Smooth muscle cell (in vitro differentiated cells): ENCODE measurements at regions not wholly inside any gene's neighbourhood (a gene's known extent, or its start where the extent isn't known, plus 50 kb on each side); places are given as distances from the start of the nearest gene placed in this dataset.

Experiments used
- DNase-seq: peaks from one replicate; lab custom pipeline; 2025; ENCODE audit not compliant: unreplicated experiment; lab: John Stamatoyannopoulos, UW
- H2AFZ ChIP-seq: fragments of 200-600 bp; sonication (generic); 2 replicates; pipeline ENCODE4 v1.6.0; 2016; ENCODE audit warnings: antibody characterized with exemption, low read depth, mild to moderate bottlenecking
- H3F3A ChIP-seq: fragments of 200-600 bp; sonication (generic); 2 replicates; pipeline ENCODE4 v1.6.0; 2017; ENCODE audit warnings: antibody characterized with exemption, low read depth
- H3K27ac ChIP-seq: fragments of 200-600 bp; sonication (generic); 2 replicates; pipeline ENCODE4 v1.5.1; 2016; ENCODE audit warnings: low read depth, mild to moderate bottlenecking
- H3K27me3 ChIP-seq: fragments of 200-600 bp; sonication (generic); 2 replicates; pipeline ENCODE4 v1.6.1; 2016; ENCODE audit warnings: low read depth, mild to moderate bottlenecking
- H3K36me3 ChIP-seq: fragments of 200-600 bp; sonication (generic); 2 replicates; pipeline ENCODE4 v1.5.1; 2016; ENCODE audit warnings: low read depth
- H3K4me1 ChIP-seq: fragments of 200-600 bp; sonication (generic); 2 replicates; pipeline ENCODE4 v1.5.1; 2016; ENCODE audit warnings: low read depth
- H3K4me2 ChIP-seq: fragments of 200-600 bp; sonication (generic); 2 replicates; pipeline ENCODE4 v1.6.0; 2016; ENCODE audit warnings: mild to moderate bottlenecking
- H3K4me3 ChIP-seq: fragments of 200-600 bp; sonication (generic); 2 replicates; pipeline ENCODE4 v1.5.1; 2016; ENCODE audit warnings: mild to moderate bottlenecking
- H3K79me2 ChIP-seq: fragments of 200-600 bp; sonication (generic); 2 replicates; pipeline ENCODE4 v1.6.0; 2016; ENCODE audit warnings: low read depth, mild to moderate bottlenecking
- H3K9ac ChIP-seq: fragments of 200-600 bp; sonication (generic); 2 replicates; pipeline ENCODE4 v1.6.0; 2016; ENCODE audit warnings: low read depth
- H3K9me3 ChIP-seq: fragments of 200-600 bp; sonication (generic); replicated peaks from 2 replicates; pipeline ENCODE4 v1.5.1; 2016; ENCODE audit warnings: low read depth
- H4K20me1 ChIP-seq: fragments of 200-600 bp; sonication (generic); 2 replicates; pipeline ENCODE4 v1.6.0; 2016; ENCODE audit warnings: low read depth
- CTCF ChIP-seq: fragments of 200-600 bp; sonication (generic); IDR thresholded peaks from 2 replicates; pipeline ENCODE4 v1.5.1; 2017; ENCODE audit warnings: borderline replicate concordance, mild to moderate bottlenecking, antibody characterized with exemption; ENCODE audit not compliant: insufficient read depth, poor library complexity, severe bottlenecking
- WGBS: methylation state at CpG from one replicate; pipeline ENCODE4 v1.1.7; 2016; ENCODE audit warnings: low lambda C conversion rate; 5-methylcytosine and 5-hydroxymethylcytosine counted together

GRCh38 chr18:28382215-28382879 lies 205.4 kb upstream of the CDH2 start:
- no peaks in the 10 kb centered on the region for H3K79me2 ChIP-seq
- H3F3A ChIP-seq, result no peaks in the 10 kb centered on the region
- H4K20me1 ChIP-seq, result no peaks in the 10 kb centered on the region
- no peaks in the 10 kb centered on the region for H3K9me3 ChIP-seq
- H3K4me1 ChIP-seq, result no peaks in the 10 kb centered on the region
- TF ChIP-seq CTCF, result no peak
- no peak overlapping the region for H3K27ac ChIP-seq
- no peak overlapping the region for H2AFZ ChIP-seq
- H3K27me3 ChIP-seq, result no peaks in the 10 kb centered on the region
- H3K4me3 ChIP-seq, result no peak overlapping the region
- no peak for DNase-seq
- no peak overlapping the region for H3K9ac ChIP-seq
- H3K36me3 ChIP-seq, result no peaks in the 10 kb centered on the region
- H3K4me2 ChIP-seq, result no peak overlapping the region
- WGBS, result 86% methylated on average over 3 of the region's 3 CpGs

- no peak for DNase-seq
- 94% methylated on average over 4 of the region's 4 CpGs for WGBS
- no peak overlapping the region for H3K9ac ChIP-seq
- no peaks in the 10 kb centered on the region for H3K27me3 ChIP-seq
- H2AFZ ChIP-seq, result no peak overlapping the region
- H3K4me1 ChIP-seq, result no peaks in the 10 kb centered on the region
- H3K36me3 ChIP-seq, result no peaks in the 10 kb centered on the region
- H3F3A ChIP-seq, result no peaks in the 10 kb centered on the region
- no peak overlapping the region for H3K4me2 ChIP-seq
- H3K79me2 ChIP-seq, result no peaks in the 10 kb centered on the region
- no peak overlapping the region for H3K27ac ChIP-seq
- no peaks in the 10 kb centered on the region for H4K20me1 ChIP-seq
- no peaks in the 10 kb centered on the region for H3K9me3 ChIP-seq
- no peak for TF ChIP-seq CTCF
- no peak overlapping the region for H3K4me3 ChIP-seq
Measured at GRCh38 chr18:28372186-28372585, 195.3 kb upstream of the CDH2 start.

- Histone ChIP-seq H3K36me3 (no peaks in the 10 kb centered on the region), H2AFZ (no peak overlapping the region), H3K4me3 (no peak overlapping the region), H3F3A (no peaks in the 10 kb centered on the region), H3K27me3 (no peaks in the 10 kb centered on the region), H3K4me1 (no peaks in the 10 kb centered on the region), H3K9ac (no peak overlapping the region), H3K4me2 (no peak overlapping the region), H4K20me1 (no peaks in the 10 kb centered on the region), H3K9me3 (no peaks in the 10 kb centered on the region), H3K79me2 (no peaks in the 10 kb centered on the region), H3K27ac (no peak overlapping the region)
- 93% methylated on average over 4 of the region's 4 CpGs for WGBS
- no peak for TF ChIP-seq CTCF
- DNase-seq, result no peak
Measured at GRCh38 chr18:28366676-28367075, 189.7 kb upstream of the CDH2 start.

- 79% methylated on average over 1 of the region's 1 CpG for WGBS
- Histone ChIP-seq H3K27me3 (no peaks in the 10 kb centered on the region), H3K9me3 (no peaks in the 10 kb centered on the region), H3K4me2 (no peak overlapping the region), H4K20me1 (no peaks in the 10 kb centered on the region), H2AFZ (no peak overlapping the region), H3K4me3 (no peak overlapping the region), H3K79me2 (no peaks in the 10 kb centered on the region), H3K27ac (no peak overlapping the region), H3K9ac (no peak overlapping the region), H3K4me1 (no peaks in the 10 kb centered on the region), H3F3A (no peaks in the 10 kb centered on the region), H3K36me3 (no peaks in the 10 kb centered on the region)
- TF ChIP-seq CTCF, result no peak
- DNase-seq, result no peak
Measured at GRCh38 chr18:28365411-28365831, 188.5 kb upstream of the CDH2 start.
